GM23338 (cell line): ENCODE measurements at regions not wholly inside any gene's neighbourhood (a gene's known extent, or its start where the extent isn't known, plus 50 kb on each side); places are given as distances from the start of the nearest gene placed in this dataset.

ENCODE experiments used
- ATAC-seq: fragments of 200-7000 bp; cut with Tn5 transposase; 3 replicates; pipeline ENCODE4 v1.9.1; 2020
- DNase-seq: peaks from one replicate; pipeline ENCODE4 v3.0.0-alpha.2; 2015; ENCODE audit warnings: low spot score
- H2AFZ ChIP-seq: fragments of 200-600 bp; sonication (generic); 2 replicates; pipeline ENCODE4 v1.8.0; 2016; ENCODE audit warnings: antibody characterized with exemption, mild to moderate bottlenecking, moderate library complexity
- H3F3A ChIP-seq: fragments of 200-600 bp; sonication (generic); replicated peaks from 2 replicates; pipeline ENCODE4 v1.8.0; 2017; ENCODE audit warnings: antibody characterized with exemption, mixed run types, low read depth
- H3K27ac ChIP-seq: fragments of 200-600 bp; sonication (generic); 2 replicates; pipeline ENCODE4 v1.6.1; 2016; ENCODE audit warnings: low read depth
- H3K27me3 ChIP-seq: fragments of 200-600 bp; sonication (generic); 2 replicates; pipeline ENCODE4 v1.8.0; 2016; ENCODE audit warnings: mild to moderate bottlenecking, mixed run types, moderate library complexity; ENCODE audit not compliant: insufficient read depth
- H3K36me3 ChIP-seq: fragments of 200-600 bp; sonication (generic); 2 replicates; pipeline ENCODE4 v1.8.0; 2016; ENCODE audit warnings: mild to moderate bottlenecking; ENCODE audit not compliant: insufficient read depth
- H3K4me1 ChIP-seq: fragments of 200-600 bp; sonication (generic); 2 replicates; pipeline ENCODE4 v1.8.0; 2016; ENCODE audit warnings: mild to moderate bottlenecking, moderate library complexity; ENCODE audit not compliant: insufficient read depth
- H3K4me2 ChIP-seq: fragments of 200-600 bp; sonication (generic); 2 replicates; pipeline ENCODE4 v1.7.1; 2017; ENCODE audit warnings: mixed run types
- H3K4me3 ChIP-seq: fragments of 200-600 bp; sonication (generic); 2 replicates; pipeline ENCODE4 v1.6.1; 2016; ENCODE audit warnings: mixed run types
- H3K79me2 ChIP-seq: fragments of 200-600 bp; sonication (generic); replicated peaks from 2 replicates; pipeline ENCODE4 v1.8.0; 2017; ENCODE audit warnings: mild to moderate bottlenecking; ENCODE audit not compliant: insufficient read depth
- H3K9me2 ChIP-seq: fragments of 200-600 bp; sonication (generic); 2 replicates; pipeline ENCODE4 v1.8.0; 2017; ENCODE audit not compliant: insufficient read depth
- H4K20me1 ChIP-seq: fragments of 200-600 bp; sonication (generic); replicated peaks from 2 replicates; pipeline ENCODE4 v1.8.0; 2017; ENCODE audit warnings: mild to moderate bottlenecking; ENCODE audit not compliant: insufficient read depth
- H3K27ac Mint-ChIP-seq: 2 replicates; pipeline ENCODE4 v1.8.0; 2020; ENCODE audit warnings: inconsistent platforms, mild to moderate bottlenecking, moderate library complexity, mixed read lengths
- H3K27me3 Mint-ChIP-seq: 3 replicates; pipeline ENCODE4 v1.8.0; 2022; ENCODE audit warnings: low read depth, mild to moderate bottlenecking, moderate library complexity, mixed read lengths, inconsistent platforms; ENCODE audit not compliant: insufficient read depth, poor library complexity
- H3K36me3 Mint-ChIP-seq: 3 replicates; pipeline ENCODE4 v1.8.0; 2021; ENCODE audit warnings: low read depth, mild to moderate bottlenecking, inconsistent platforms, moderate library complexity, mixed read lengths
- H3K4me1 Mint-ChIP-seq: 3 replicates; pipeline ENCODE4 v1.8.0; 2020; ENCODE audit warnings: mild to moderate bottlenecking, inconsistent platforms, mixed read lengths
- H3K4me3 Mint-ChIP-seq: 3 replicates; pipeline ENCODE4 v1.8.0; 2021; ENCODE audit warnings: moderate library complexity, mild to moderate bottlenecking, inconsistent platforms, mixed read lengths
- H3K9me3 Mint-ChIP-seq: 3 replicates; pipeline ENCODE4 v1.8.0; 2020; ENCODE audit warnings: moderate library complexity, mild to moderate bottlenecking, inconsistent platforms, mixed read lengths
- CREB1 ChIP-seq: fragments of 250-450 bp; sonication (Bioruptor Pico); IDR thresholded peaks from 2 replicates; pipeline ENCODE4 v1.5.0; 2020; ENCODE audit warnings: low read depth, mild to moderate bottlenecking, moderate library complexity
- CTCF ChIP-seq, 2 experiments: fragments of 200-600 bp in 1 of 2; sonication (generic) in 1 of 2; conservative IDR thresholded peaks; 2 replicates each; pipeline versions ENCODE4 v1.5.1 to v1.6.1; 2016 to 2017; ENCODE audit warnings: antibody characterized with exemption in 2 of 2, low read depth in 2 of 2, mild to moderate bottlenecking in 2 of 2, moderate library complexity in 1 of 2
- EZH2phosphoT487 ChIP-seq: fragments of 200-600 bp; sonication (generic); IDR thresholded peaks from one replicate; pipeline ENCODE4 v1.8.1; 2018; ENCODE audit warnings: antibody characterized with exemption; ENCODE audit not compliant: unreplicated experiment
- NANOG ChIP-seq: IDR thresholded peaks from 2 replicates; pipeline ENCODE4 v1.6.1; 2016; ENCODE audit warnings: antibody characterized with exemption, borderline replicate concordance
- REST ChIP-seq: IDR thresholded peaks from one replicate; pipeline ENCODE4 v1.6.1; 2018; ENCODE audit warnings: antibody characterized with exemption; ENCODE audit not compliant: unreplicated experiment
- STAT1 ChIP-seq: IDR thresholded peaks from one replicate; pipeline ENCODE4 v1.6.1; 2016; ENCODE audit warnings: antibody characterized with exemption; ENCODE audit not compliant: unreplicated experiment
- ZNF462 ChIP-seq: fragments of 250-450 bp; sonication (Bioruptor Pico); IDR thresholded peaks from 2 replicates; pipeline ENCODE4 v1.5.0; 2020; ENCODE audit warnings: mild to moderate bottlenecking, moderate library complexity
- TF ChIP-seq, protein P1 (sequence below): IDR thresholded peaks from 2 replicates; pipeline ENCODE4 v1.6.1; 2016; ENCODE audit warnings: antibody characterized with exemption

GRCh38 chr2:5519286-5519685, 172.9 kb upstream of the SOX11 start:
- no peaks in the 10 kb centered on the region for H3K4me1 Mint-ChIP-seq

More at GRCh38 chr2:5519286-5519685, 172.9 kb upstream of the SOX11 start:
- Mint-ChIP-seq H3K36me3 (no peaks in the 10 kb centered on the region), H3K9me3 (peaks cover 17% of the 10 kb centered on the region), H3K4me3 (no peak overlapping the region), H3K27ac (no peak overlapping the region), H3K27me3 (no peaks in the 10 kb centered on the region)
- Histone ChIP-seq H3K27ac (no peak overlapping the region), H3K27me3 (no peaks in the 10 kb centered on the region), H3F3A (no peaks in the 10 kb centered on the region), H4K20me1 (no peaks in the 10 kb centered on the region), H3K4me2 (no peak overlapping the region), H3K4me3 (no peak overlapping the region), H3K36me3 (no peaks in the 10 kb centered on the region), H3K4me1 (no peaks in the 10 kb centered on the region), H3K9me2 (no peaks in the 10 kb centered on the region), H3K79me2 (no peaks in the 10 kb centered on the region), H2AFZ (no peak overlapping the region)
- TF ChIP-seq CREB1 (CRISPR knock-in tag): no peak
- TF ChIP-seq STAT1: no peak
- TF ChIP-seq EZH2phosphoT487: no peak
- no peak for TF ChIP-seq ZNF462 (CRISPR knock-in tag)
- TF ChIP-seq REST: no peak
- TF ChIP-seq NANOG: no peak
- no peak for TF ChIP-seq CTCF (conservative IDR thresholded peaks at IDR 0.05; ENCODE audit: low read depth in 2 of 2)
- TF ChIP-seq, protein P1, sequence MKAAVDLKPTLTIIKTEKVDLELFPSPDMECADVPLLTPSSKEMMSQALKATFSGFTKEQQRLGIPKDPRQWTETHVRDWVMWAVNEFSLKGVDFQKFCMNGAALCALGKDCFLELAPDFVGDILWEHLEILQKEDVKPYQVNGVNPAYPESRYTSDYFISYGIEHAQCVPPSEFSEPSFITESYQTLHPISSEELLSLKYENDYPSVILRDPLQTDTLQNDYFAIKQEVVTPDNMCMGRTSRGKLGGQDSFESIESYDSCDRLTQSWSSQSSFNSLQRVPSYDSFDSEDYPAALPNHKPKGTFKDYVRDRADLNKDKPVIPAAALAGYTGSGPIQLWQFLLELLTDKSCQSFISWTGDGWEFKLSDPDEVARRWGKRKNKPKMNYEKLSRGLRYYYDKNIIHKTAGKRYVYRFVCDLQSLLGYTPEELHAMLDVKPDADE: no peak
- DNase-seq (no peak), ATAC-seq (no peak)
